K562 (cell line): ENCODE measurements at regions not wholly inside any gene's neighbourhood (a gene's known extent, or its start where the extent isn't known, plus 50 kb on each side); places are given as distances from the start of the nearest gene placed in this dataset.

Experiments used
- ATAC-seq: fragments of 200-7000 bp; cut with Tn5 transposase; 3 replicates; pipeline ENCODE4 v1.9.1; 2020; ENCODE audit warnings: moderate library complexity
- BruUV-seq: library from RNA; stranded (reverse); fragments of 400-500 nt; replicated peaks from 2 replicates; lab custom pipeline; 2021; lab: Mats Ljungman, UMichigan
- CTCF ChIA-PET: fragments of 300-600 bp; formaldehyde crosslinking; extraction: SDS; loops from one replicate; lab custom pipeline; 2021; ENCODE audit warnings: low intra/inter-chr PET ratio; lab: Yijun Ruan, JAX
- POLR2A ChIA-PET: fragments of 300-600, 350-650 bp; sonication (Branson Sonifier 250); formaldehyde crosslinking; extraction: SDS; loops from one replicate; lab custom pipeline; 2021; ENCODE audit warnings: antibody characterized with exemption, inconsistent platforms; lab: Yijun Ruan, JAX
- DNase-seq, 4 experiments: peaks; one replicate each; pipeline versions ENCODE4 v3.0.0 to v3.0.0-alpha.2; 2011 to 2018; ENCODE audit warnings: low spot score in 3 of 4, mixed read lengths in 3 of 4; ENCODE audit errors: extremely low read depth in 1 of 4
- FAIRE-seq: peaks from 2 replicates; lab custom pipeline; 2011; peaks lifted over from hg19 to GRCh38; lab: Jason Lieb, UNC
- H2AFZ ChIP-seq: 2 replicates; pipeline ENCODE4 v1.6.0; 2011; ENCODE audit warnings: low read depth, low read length, control low read depth, inconsistent platforms
- H3K27ac ChIP-seq: fragments of 200-600 bp; 3 replicates; pipeline ENCODE4 v1.8.0; 2011; ENCODE audit warnings: low read depth, mild to moderate bottlenecking, control low read depth, inconsistent platforms, low read length, moderate library complexity, mixed read lengths; ENCODE audit errors: extremely low read depth
- H3K27me3 ChIP-seq, 2 experiments: fragments of 300-600 bp in 1 of 2; 2 replicates in 1 of 2; 3 replicates in 1 of 2; pipeline versions ENCODE4 v1.6.0 to v1.8.0; 2011; ENCODE audit warnings: inconsistent platforms in 2 of 2, low read length in 2 of 2, mild to moderate bottlenecking in 1 of 2, mixed read lengths in 1 of 2, moderate library complexity in 1 of 2; ENCODE audit not compliant: control insufficient read depth in 2 of 2, insufficient read depth in 2 of 2
- H3K36me3 ChIP-seq: fragments of 300-600 bp; 3 replicates; pipeline ENCODE4 v1.8.0; 2011; ENCODE audit warnings: mild to moderate bottlenecking, low read length, inconsistent platforms; ENCODE audit not compliant: control insufficient read depth, insufficient read depth
- H3K4me1 ChIP-seq, 2 experiments: fragments of 200-600 bp in 1 of 2; replicated peaks in 1 of 2; 2 replicates in 1 of 2; 3 replicates in 1 of 2; pipeline versions ENCODE4 v1.5.1 to v1.8.0; 2011; ENCODE audit warnings: inconsistent platforms in 2 of 2, low read length in 2 of 2, mild to moderate bottlenecking in 1 of 2, mixed read lengths in 1 of 2, moderate library complexity in 1 of 2; ENCODE audit not compliant: control insufficient read depth in 2 of 2, insufficient read depth in 2 of 2
- H3K4me2 ChIP-seq: 2 replicates; pipeline ENCODE4 v1.6.1; 2011; ENCODE audit warnings: low read length, control low read depth, inconsistent platforms, mixed read lengths; ENCODE audit not compliant: insufficient read depth
- H3K4me3 ChIP-seq: fragments of 200-600 bp; sonication (generic), shearing (Covaris generic); 2 replicates; pipeline ENCODE4 v1.5.1; 2016; ENCODE audit warnings: control low read depth, inconsistent platforms
- H3K79me2 ChIP-seq: fragments of 200-600 bp; 3 replicates; pipeline ENCODE4 v1.8.0; 2011; ENCODE audit warnings: low read length, inconsistent platforms; ENCODE audit not compliant: control insufficient read depth, insufficient read depth
- H3K9ac ChIP-seq, 2 experiments: 2 replicates each; pipeline versions ENCODE4 v1.6.0 to v1.6.1; 2011; ENCODE audit warnings: low read depth in 2 of 2, low read length in 2 of 2, control low read depth in 1 of 2, inconsistent platforms in 1 of 2, mild to moderate bottlenecking in 1 of 2, mixed read lengths in 1 of 2; ENCODE audit not compliant: insufficient read depth in 1 of 2
- H3K9me1 ChIP-seq: one replicate; pipeline ENCODE4 v1.6.0; 2011; ENCODE audit warnings: inconsistent platforms, mild to moderate bottlenecking, low read length, moderate library complexity; ENCODE audit not compliant: control insufficient read depth, insufficient read depth
- H3K9me3 ChIP-seq: replicated peaks from 2 replicates; pipeline ENCODE4 v1.5.1; 2011; ENCODE audit warnings: low read depth, low read length, inconsistent platforms; ENCODE audit not compliant: control insufficient read depth, insufficient read depth
- H4K20me1 ChIP-seq: replicated peaks from 2 replicates; pipeline ENCODE4 v1.6.1; 2011; ENCODE audit warnings: low read length, inconsistent platforms, mixed read lengths; ENCODE audit not compliant: control insufficient read depth, insufficient read depth
- ADNP ChIP-seq: fragments of 200-800 bp; sonication (Bioruptor generic); IDR thresholded peaks from 2 replicates; pipeline ENCODE4 v1.6.1; 2016; ENCODE audit warnings: missing genetic modification characterization, missing compliant biosample characterization
- BHLHE40 ChIP-seq: IDR thresholded peaks from 2 replicates; pipeline ENCODE4 v1.6.1; 2011; ENCODE audit warnings: low read length, improper control_type of control experiment
- CEBPB ChIP-seq: fragments of 450-650 bp; IDR thresholded peaks from 2 replicates; pipeline ENCODE4 v1.6.1; 2016; ENCODE audit warnings: missing genetic modification characterization, missing compliant biosample characterization
- COPS2 ChIP-seq: fragments of 450-650 bp; conservative IDR thresholded peaks from 2 replicates; pipeline ENCODE4 v1.6.1; 2016; ENCODE audit warnings: mild to moderate bottlenecking, moderate library complexity
- EP400 ChIP-seq: fragments of 450-650 bp; IDR thresholded peaks from 2 replicates; pipeline ENCODE4 v1.6.1; 2017; ENCODE audit warnings: antibody characterized with exemption, mild to moderate bottlenecking, moderate library complexity
- MBD2 ChIP-seq: sonication (generic); IDR thresholded peaks from 2 replicates; pipeline ENCODE4 v1.6.1; 2016; ENCODE audit warnings: low read depth, borderline replicate concordance
- POLR3A ChIP-seq: IDR thresholded peaks from 2 replicates; pipeline ENCODE4 v1.6.1; 2011; ENCODE audit warnings: borderline replicate concordance, mild to moderate bottlenecking, moderate library complexity; ENCODE audit not compliant: insufficient read length, insufficient read depth; ENCODE audit errors: extremely low read depth
- SIN3B ChIP-seq: fragments of 450-650 bp; IDR thresholded peaks from 2 replicates; pipeline ENCODE4 v1.6.1; 2017; ENCODE audit warnings: low read depth, mild to moderate bottlenecking, moderate library complexity
- THRA ChIP-seq: fragments of 450-650 bp; IDR thresholded peaks from 2 replicates; pipeline ENCODE4 v1.6.1; 2017; ENCODE audit warnings: mild to moderate bottlenecking, moderate library complexity
- ZNF511 ChIP-seq: sonication (generic); formaldehyde crosslinking; IDR thresholded peaks from 2 replicates; pipeline ENCODE4 v1.8.0; 2022; ENCODE audit warnings: mild to moderate bottlenecking, missing genetic modification reagents
- ZSCAN29 ChIP-seq: fragments of 450-650 bp; IDR thresholded peaks from 2 replicates; pipeline ENCODE4 v1.6.1; 2017
- WGBS: fragments of 100-300 bp; shearing (Covaris generic); methylation state at CpG from one replicate; pipeline ENCODE4 v1.1.6; 2016; ENCODE audit warnings: low coverage, mixed read lengths; ENCODE audit not compliant: insufficient coverage; ENCODE audit errors: missing lambda C conversion rate; 5-methylcytosine and 5-hydroxymethylcytosine counted together
- in situ Hi-C: fragments of 300-500 bp; cut with MboI; formaldehyde crosslinking; loops from 4 replicates; pipeline ENCODE4 v1.15.0; 2018; ENCODE audit warnings: inconsistent platforms, mixed read lengths
- intact Hi-C: fragments of 100-400 bp; cut with micrococcal nuclease; formaldehyde crosslinking; loops from 2 replicates; pipeline ENCODE4 v1.14.2; 2022

- H3K4me3 ChIP-seq = no peak overlapping the region
- FAIRE-seq (no peak), ATAC-seq (no peak), DNase-seq (no peak)
- TF ChIP-seq ADNP (tag) = no peak
- no peak for TF ChIP-seq COPS2
- no peak for TF ChIP-seq ZNF511 (CRISPR knock-in tag)
- TF ChIP-seq THRA = no peak
- no peak overlapping the region for H3K9ac ChIP-seq
- no peaks in the 10 kb centered on the region for H3K79me2 ChIP-seq
- no peak overlapping the region for H2AFZ ChIP-seq
- no peaks in the 10 kb centered on the region for H3K4me1 ChIP-seq
- H3K9me3 ChIP-seq = no peaks in the 10 kb centered on the region
- no peak overlapping the region for H3K4me2 ChIP-seq
- no peak overlapping the region for H3K27ac ChIP-seq
- no peaks in the 10 kb centered on the region for H3K36me3 ChIP-seq
- CTCF ChIA-PET = no interaction called here
- no peaks in the 10 kb centered on the region for H3K27me3 ChIP-seq
- intact Hi-C loops = no loop called here
- H3K9me1 ChIP-seq = no peaks in the 10 kb centered on the region
- H4K20me1 ChIP-seq = no peaks in the 10 kb centered on the region
- WGBS = 0% methylated on average over 5 of the region's 5 CpGs
- no TSS peak for BruUV-seq
- POLR2A ChIA-PET = no interaction called here
- in situ Hi-C loops = no loop called here
Observed at GRCh38 chr11:130706572-130706971, 209.7 kb downstream of the SNX19 start.

DNA sequence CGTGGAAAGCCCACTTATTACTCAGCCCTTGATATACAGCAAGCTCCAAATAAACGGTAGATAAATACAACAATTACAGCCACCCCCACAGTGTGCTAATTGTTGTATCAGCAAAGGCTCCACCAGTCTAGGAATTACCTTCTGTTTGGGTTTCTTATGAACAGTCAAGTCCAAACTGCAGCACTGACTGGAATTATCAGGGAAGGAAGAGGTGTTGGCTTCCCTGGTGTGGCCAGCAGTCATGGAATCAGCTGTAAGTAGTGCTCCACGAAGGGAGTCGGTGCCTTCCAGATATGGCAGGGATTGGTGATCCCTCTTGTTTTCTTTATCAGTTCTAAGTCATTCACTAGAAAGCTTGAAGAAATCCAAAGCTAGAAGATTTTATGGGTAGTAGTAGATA lies 209.1 kb downstream of the SNX19 start:
- DNase-seq = no peak
- no peak for FAIRE-seq
- WGBS = 2% methylated on average over 4 of the region's 4 CpGs
- Histone ChIP-seq H3K36me3 (no peaks in the 10 kb centered on the region), H3K4me2 (no peak overlapping the region), H3K79me2 (no peaks in the 10 kb centered on the region), H3K9me1 (no peaks in the 10 kb centered on the region), H3K4me1 (no peaks in the 10 kb centered on the region), H4K20me1 (no peaks in the 10 kb centered on the region), H3K9ac (no peak overlapping the region), H3K9me3 (no peaks in the 10 kb centered on the region), H3K27ac (no peak overlapping the region), H2AFZ (no peak overlapping the region), H3K27me3 (no peaks in the 10 kb centered on the region), H3K4me3 (no peak overlapping the region)
- intact Hi-C loops = no loop called here
- ChIA-PET CTCF (no interaction called here), POLR2A (no interaction called here)
- ATAC-seq = no peak
- in situ Hi-C loops = no loop called here
- BruUV-seq = no TSS peak
- TF ChIP-seq EP400 (no peak), SIN3B (no peak), MBD2 (no peak), POLR3A (no peak), CEBPB (tag) (no peak), ZSCAN29 (no peak), BHLHE40 (no peak)
